ENCODE measurements at regions not wholly inside any gene's neighbourhood (a gene's known extent, or its start where the extent isn't known, plus 50 kb on each side); places are given as distances from the start of the nearest gene placed in this dataset.

GRCh38 chr20:59469267-59470252, 134.8 kb upstream of the PHACTR3 start:
- TF ChIP-seq CTCF (IDR thresholded peaks at IDR 0.05) (no peak), EP300 (IDR thresholded peaks at IDR 0.05) (no peak), POLR2A (IDR thresholded peaks at IDR 0.05) (no peak)

Measured in tibial nerve (tissue), 4 donors.